ENCODE measurements at regions not wholly inside any gene's neighbourhood (a gene's known extent, or its start where the extent isn't known, plus 50 kb on each side); places are given as distances from the start of the nearest gene placed in this dataset.

GRCh38 chr15:29430831-29431230 is 161.2 kb upstream of the NSMCE3 start:
- Histone ChIP-seq H3K9me3 (ENCODE audit: insufficient read depth in 2 of 2, low read depth in 1 of 2, low read length in 1 of 2) (no peaks in the 10 kb centered on the region), H3K4me2 (ENCODE audit: insufficient read depth in 1 of 2, low read depth in 2 of 2, low read length in 2 of 2) (no peak overlapping the region), H2BK5ac (ENCODE audit: low read depth, low read length) (no peak overlapping the region), H3K36me3 (ENCODE audit: control insufficient read depth in 2 of 4, insufficient read depth in 4 of 4, low read length in 3 of 4) (no peaks in the 10 kb centered on the region), H2BK120ac (replicated peaks; ENCODE audit: low read depth, low read length) (no peak overlapping the region), H4K5ac (ENCODE audit: insufficient read length, low read depth, low read length) (no peak overlapping the region), H3K56ac (replicated peaks; ENCODE audit: insufficient read length, low read depth, low read length) (no peak overlapping the region), H3K23me2 (ENCODE audit: low read depth, low read length) (no peaks in the 10 kb centered on the region), H2BK12ac (ENCODE audit: low read depth, low read length) (no peak overlapping the region), H3K4ac (replicated peaks; ENCODE audit: insufficient read length, low read depth, low read length) (no peak overlapping the region), H4K20me1 (replicated peaks in 1 of 2; ENCODE audit: control insufficient read depth in 1 of 2, insufficient read depth in 2 of 2, low read length in 2 of 2) (no peaks in the 10 kb centered on the region), H3K4me1 (replicated peaks in 1 of 4; ENCODE audit: control insufficient read depth in 3 of 4, insufficient read depth in 4 of 4, low read length in 3 of 4) (peaks cover 0 to 5% (median 3%) of the 10 kb centered on the region in 4 experiments; a peak in 3 of 7 replicates), H4K91ac (replicated peaks; ENCODE audit: insufficient read length, low read length) (no peak overlapping the region), H3K4me3 (ENCODE audit: extremely low read depth in 1 of 4, insufficient read depth in 2 of 4, low read depth in 3 of 4, low read length in 4 of 4) (no peak overlapping the region), H2BK15ac (ENCODE audit: low read length) (no peak overlapping the region), H3K79me1 (ENCODE audit: low read depth, low read length) (peaks cover 4% of the 10 kb centered on the region), H3K27me3 (replicated peaks in 1 of 4; ENCODE audit: control insufficient read depth in 3 of 4, extremely low read depth in 1 of 4, insufficient read depth in 3 of 4, low read length in 3 of 4) (no peaks in the 10 kb centered on the region), H3K79me2 (ENCODE audit: control insufficient read depth in 1 of 2, insufficient read depth in 2 of 2, low read length in 2 of 2) (no peaks in the 10 kb centered on the region), H3K9ac (replicated peaks in 1 of 4; ENCODE audit: extremely low read depth in 1 of 4, low read depth in 3 of 4, low read length in 3 of 4) (no peak overlapping the region), H2AK5ac (ENCODE audit: low read depth, low read length) (no peak overlapping the region), H3K23ac (ENCODE audit: insufficient read length) (no peak overlapping the region), H4K8ac (ENCODE audit: extremely low read depth, insufficient read depth, low read length) (no peak overlapping the region), H2BK20ac (ENCODE audit: low read length) (no peak overlapping the region), H2AFZ (ENCODE audit: low read length) (no peak overlapping the region), H3K18ac (ENCODE audit: extremely low read depth, low read length) (no peak overlapping the region), H3K27ac (ENCODE audit: low read depth, low read length) (no peak overlapping the region), H3K14ac (ENCODE audit: insufficient read length) (no peak overlapping the region)
- WGBS, 2 experiments (ENCODE audit: extremely low coverage in 1 of 2, insufficient coverage in 1 of 2, insufficient read length in 1 of 2, insufficient replicate concordance in 2 of 2, low coverage in 1 of 2, low lambda C conversion rate in 2 of 2, missing lambda C conversion rate in 1 of 2) = 96% methylated on average over 10 of the region's 10 CpGs; no CpG with 5 or more reads in 1 of the 2 experiments
- ChIA-PET POLR2A (ENCODE audit: partially characterized antibody) (no interaction called here), CTCF (ENCODE audit: partially characterized antibody) (no interaction called here)
- no peak for DNase-seq (ENCODE audit: low read depth in 1 of 2, low spot score in 2 of 2)
- no peak for FAIRE-seq
- TF ChIP-seq CEBPB (IDR thresholded peaks at IDR 0.05; ENCODE audit: low read depth, low read length) (no peak), CBX5 (IDR thresholded peaks at IDR 0.05; ENCODE audit: low read depth, low read length) (no peak), FOSL1 (IDR thresholded peaks at IDR 0.05; ENCODE audit: insufficient read depth, low read depth, low read length) (no peak), SAP30 (IDR thresholded peaks at IDR 0.05; ENCODE audit: insufficient read depth, insufficient replicate concordance, low read length) (no peak), RBBP5 (IDR thresholded peaks at IDR 0.05; ENCODE audit: borderline replicate concordance, low read depth, low read length) (no peak), USF2 (IDR thresholded peaks at IDR 0.05; ENCODE audit: low read length) (no peak), POU5F1 (IDR thresholded peaks at IDR 0.05; ENCODE audit: low read depth, low read length) (no peak), BCL11A (IDR thresholded peaks at IDR 0.05; ENCODE audit: low read depth in 2 of 2, low read length in 2 of 2) (no peak), TEAD4 (IDR thresholded peaks at IDR 0.05; ENCODE audit: low read depth, low read length) (no peak), CTBP2 (IDR thresholded peaks at IDR 0.05; ENCODE audit: borderline replicate concordance, insufficient read depth, insufficient read length, low read length) (no peak), MAFK (IDR thresholded peaks at IDR 0.05; ENCODE audit: low read depth, low read length) (no peak), EP300 (IDR thresholded peaks at IDR 0.05; ENCODE audit: borderline replicate concordance in 1 of 2, low read depth in 2 of 2, low read length in 2 of 2) (no peak), SP2 (IDR thresholded peaks at IDR 0.05; ENCODE audit: low read length) (no peak), MAX (IDR thresholded peaks at IDR 0.05) (no peak)

Data from H1 (cell line).